IPS-18c (cell line): ENCODE measurements at regions not wholly inside any gene's neighbourhood (a gene's known extent, or its start where the extent isn't known, plus 50 kb on each side); places are given as distances from the start of the nearest gene placed in this dataset.

ENCODE experiments used
- H3K4me3 ChIP-seq: 2 replicates; pipeline ENCODE4 v1.7.0; 2013; ENCODE audit warnings: low read depth, mild to moderate bottlenecking, low read length, moderate library complexity; ENCODE audit not compliant: insufficient read depth
- H3K9me3 ChIP-seq: one replicate; pipeline ENCODE4 v1.6.1; 2013; ENCODE audit warnings: mild to moderate bottlenecking, low read length, moderate library complexity; ENCODE audit not compliant: control insufficient read depth, insufficient read depth

DNA sequence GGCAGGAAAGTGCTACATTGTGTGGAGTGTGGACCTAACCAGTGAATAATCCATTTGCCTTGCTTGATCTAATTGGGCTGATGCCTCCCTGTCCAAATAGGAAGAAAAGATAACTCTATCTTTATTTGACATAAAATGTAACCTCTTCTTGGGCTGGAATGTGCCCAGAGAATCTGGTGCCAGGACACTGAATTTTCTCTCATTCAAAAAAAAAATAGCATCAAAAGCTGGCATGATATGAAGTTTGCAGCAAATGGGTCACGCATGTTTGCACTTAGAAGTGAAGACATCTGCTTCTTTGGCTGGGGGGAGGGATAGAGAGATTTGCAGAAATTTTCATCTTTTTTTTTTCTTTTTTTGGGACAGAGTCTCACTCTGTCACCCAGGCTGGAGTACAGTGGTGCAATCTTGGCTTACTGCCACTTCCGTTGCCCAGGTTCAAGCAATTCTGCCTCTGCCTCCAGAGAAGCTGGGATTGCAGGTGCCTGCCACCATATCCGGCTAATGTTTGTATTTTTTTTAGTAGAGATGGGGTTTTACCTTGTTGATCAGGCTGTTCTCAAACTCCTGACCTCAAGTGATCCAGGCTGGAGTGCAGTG, 478.2 kb upstream of the EEF2KMT start:
- Histone ChIP-seq H3K4me3 (no peak overlapping the region), H3K9me3 (no peaks in the 10 kb centered on the region)

DNA sequence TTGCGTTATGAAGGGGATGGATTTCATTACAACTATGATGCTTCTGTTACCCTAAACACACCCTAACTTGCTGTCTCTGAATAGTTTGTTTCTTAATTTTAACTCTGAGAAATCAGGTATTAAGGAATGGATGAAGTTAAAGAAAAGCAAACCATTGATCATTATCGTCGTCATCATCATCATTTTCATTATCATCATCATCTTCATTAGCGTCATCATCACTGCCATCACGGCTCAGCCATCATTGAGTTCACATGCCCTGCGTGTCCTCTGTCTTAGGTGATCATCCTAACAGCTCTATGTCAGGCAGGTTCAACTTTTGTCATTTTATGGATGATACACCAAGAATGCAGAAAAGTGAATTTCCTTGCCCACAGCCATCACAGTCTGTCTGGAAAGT, 477.5 kb upstream of the EEF2KMT start:
- Histone ChIP-seq H3K9me3 (no peaks in the 10 kb centered on the region), H3K4me3 (no peak overlapping the region)

DNA sequence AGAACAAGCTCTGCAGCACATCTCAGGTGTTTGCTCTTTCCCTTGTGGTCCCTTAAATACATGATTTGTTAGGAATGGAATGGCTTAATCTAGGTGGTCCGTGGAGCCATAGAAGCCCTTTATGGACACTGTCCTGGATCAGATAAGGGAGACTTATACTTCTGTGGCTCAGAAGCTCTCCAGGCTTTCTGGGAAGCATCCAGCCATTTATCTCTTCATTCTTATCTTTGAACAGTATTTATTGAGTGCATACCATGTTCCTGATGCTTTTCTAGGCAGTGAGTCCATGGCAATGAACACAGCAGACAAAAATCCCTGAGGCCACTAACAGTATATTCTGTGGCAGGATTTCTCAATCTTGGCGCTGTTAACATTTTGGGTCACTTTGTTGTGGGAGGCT, 474.5 kb upstream of the EEF2KMT start:
- Histone ChIP-seq H3K4me3 (no peak overlapping the region), H3K9me3 (peaks cover 2% of the 10 kb centered on the region)

DNA sequence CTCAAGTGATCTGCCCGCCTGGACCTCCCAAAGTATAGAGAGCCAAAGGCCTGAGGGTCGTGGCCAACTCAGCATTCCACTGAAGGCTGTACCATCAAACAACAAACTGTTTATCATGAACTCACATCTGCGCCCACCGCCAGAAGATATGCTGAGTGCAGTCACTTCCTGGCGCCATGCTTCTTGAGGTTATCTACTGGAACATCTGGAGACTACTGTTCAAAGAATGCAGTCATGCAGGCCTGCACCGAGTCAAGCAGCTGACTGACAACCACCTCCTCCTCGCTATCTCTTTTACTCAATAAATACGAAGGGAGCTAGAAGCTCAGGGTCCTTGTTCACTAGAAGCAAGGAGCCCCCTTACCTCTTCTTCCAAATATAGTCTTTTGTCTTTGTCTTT, 473.9 kb upstream of the EEF2KMT start:
- no peak overlapping the region for H3K4me3 ChIP-seq
- H3K9me3 ChIP-seq = peaks cover 2% of the 10 kb centered on the region

DNA sequence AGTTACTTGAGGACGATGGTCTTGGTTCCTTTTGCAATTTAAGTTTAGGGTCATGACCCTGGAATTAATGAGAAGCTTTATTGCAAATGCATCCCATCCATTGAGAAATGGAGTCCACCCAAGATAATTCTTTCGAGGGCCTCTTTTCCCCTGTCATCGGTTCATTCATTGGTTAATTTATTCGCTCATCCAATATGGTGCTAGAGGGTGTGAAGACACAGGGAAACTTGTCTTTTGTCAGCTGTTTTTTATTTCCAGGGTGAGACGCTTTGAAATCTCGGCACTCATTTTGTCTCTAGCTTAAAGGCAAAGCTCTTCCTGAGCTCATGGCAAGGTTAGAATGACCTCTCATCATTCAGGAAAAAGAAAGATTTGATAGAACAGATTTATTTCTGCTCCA, 464.2 kb upstream of the EEF2KMT start:
- Histone ChIP-seq H3K9me3 (no peaks in the 10 kb centered on the region), H3K4me3 (no peak overlapping the region)

DNA sequence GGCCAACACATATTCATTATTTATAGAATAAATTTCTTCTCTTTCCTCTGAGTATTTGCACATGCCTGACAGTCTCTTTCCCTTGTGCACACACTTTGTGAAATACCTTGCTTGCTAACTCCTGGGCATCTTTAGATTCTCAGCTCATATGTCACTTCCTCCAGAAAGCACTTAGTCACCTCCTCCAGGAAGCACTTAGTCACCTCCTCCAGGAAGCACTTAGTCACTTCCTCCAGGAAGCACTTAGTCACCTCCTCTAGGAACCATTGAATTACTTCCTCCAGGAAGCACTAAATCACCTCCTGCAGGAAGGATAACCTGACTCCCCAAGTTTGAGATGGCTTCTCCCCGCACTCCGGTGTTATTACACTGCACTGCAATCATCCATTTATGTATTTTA, 462.5 kb upstream of the EEF2KMT start:
- Histone ChIP-seq H3K9me3 (no peaks in the 10 kb centered on the region), H3K4me3 (no peak overlapping the region)

DNA sequence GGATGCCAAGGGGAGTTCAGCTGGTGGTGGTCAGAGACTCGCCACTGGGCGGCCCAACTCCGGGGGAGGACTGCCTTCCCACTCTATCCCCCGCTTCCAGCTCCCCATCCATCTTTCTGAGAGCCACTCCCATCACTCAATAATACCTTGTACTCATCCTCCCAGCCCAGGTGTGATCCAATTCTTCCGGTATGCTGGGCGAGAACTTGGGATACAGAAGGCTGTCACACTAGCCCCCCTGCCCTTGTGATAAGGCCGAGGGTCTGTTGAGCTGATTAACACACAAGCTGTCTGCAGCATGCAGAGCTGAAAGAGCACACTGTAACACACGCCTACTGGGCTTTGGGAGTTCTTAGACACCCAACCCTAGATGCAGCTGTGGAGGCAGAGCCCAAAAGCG, 460.4 kb upstream of the EEF2KMT start:
- Histone ChIP-seq H3K9me3 (no peaks in the 10 kb centered on the region), H3K4me3 (no peak overlapping the region)

DNA sequence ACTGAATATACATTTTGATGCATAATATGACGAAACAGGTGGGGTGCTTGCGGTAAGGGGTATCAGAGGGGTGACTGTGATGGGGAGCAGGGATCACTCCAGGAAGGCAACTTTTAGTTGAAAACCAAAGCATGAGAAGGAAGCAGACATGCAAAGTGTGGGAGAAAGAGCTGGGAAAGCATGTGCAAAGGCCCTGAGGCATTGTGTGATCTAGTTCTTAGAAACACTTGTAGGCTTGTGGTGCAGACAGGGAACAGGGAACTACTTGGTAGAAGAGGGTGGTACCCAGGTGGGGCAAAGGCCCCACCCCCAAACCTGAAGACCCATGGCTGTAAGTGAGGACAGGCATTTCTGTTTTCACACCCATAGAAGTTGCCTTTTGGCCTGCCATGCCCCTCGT, 459.9 kb upstream of the EEF2KMT start:
- no peak overlapping the region for H3K4me3 ChIP-seq
- H3K9me3 ChIP-seq = no peaks in the 10 kb centered on the region

DNA sequence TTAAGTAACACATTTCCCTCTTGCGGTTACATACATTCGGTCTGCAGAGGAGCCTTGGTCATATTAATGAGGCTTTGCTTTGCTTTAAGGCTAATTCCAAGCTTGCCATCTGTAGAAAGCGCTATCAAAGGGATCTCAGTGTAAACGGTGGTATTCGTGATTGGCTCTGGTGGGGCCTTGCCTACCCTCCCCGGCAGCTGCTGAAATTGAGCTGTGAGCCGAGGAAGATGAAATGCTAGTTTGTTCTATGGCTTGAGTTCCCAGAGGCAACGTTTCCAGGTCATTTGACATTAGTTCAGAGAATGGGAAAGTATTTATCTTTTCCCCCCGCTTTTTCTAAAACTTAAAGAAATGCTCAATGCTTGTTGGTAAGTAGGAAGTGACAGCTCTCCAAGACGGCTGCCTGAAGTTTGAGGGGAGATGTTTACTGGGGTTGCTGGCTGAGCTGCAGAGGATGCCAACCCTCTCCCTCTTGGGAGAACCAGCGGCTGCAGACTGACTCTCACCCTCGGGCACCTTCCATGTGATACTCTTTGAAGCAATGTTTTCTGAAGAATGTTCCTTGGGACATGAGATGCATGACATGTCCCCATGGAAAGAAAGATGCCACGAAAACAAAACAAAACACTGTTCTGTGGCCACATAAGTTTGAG, 458.7 kb upstream of the EEF2KMT start:
- Histone ChIP-seq H3K4me3 (no peak overlapping the region), H3K9me3 (no peaks in the 10 kb centered on the region)

DNA sequence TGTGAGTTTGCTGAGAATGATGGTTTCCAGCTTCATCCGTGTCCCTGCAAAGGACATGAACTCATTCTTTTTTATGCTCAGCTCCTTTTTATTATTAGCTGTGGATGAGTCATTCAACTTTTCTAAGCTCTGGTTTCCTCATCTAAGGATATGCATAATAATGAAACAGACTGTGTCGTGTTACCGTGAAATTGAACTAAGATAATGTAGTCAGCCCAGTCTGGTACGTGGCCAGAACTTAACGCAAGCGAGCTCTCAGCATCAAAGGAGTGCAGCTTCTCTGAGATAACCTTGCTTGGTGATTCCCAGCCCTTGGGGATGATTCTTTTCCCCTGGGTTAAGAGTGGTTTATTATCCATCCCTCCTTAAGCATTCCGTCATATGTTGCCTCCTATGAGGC, 454.3 kb upstream of the EEF2KMT start:
- H3K9me3 ChIP-seq = no peaks in the 10 kb centered on the region
- no peak overlapping the region for H3K4me3 ChIP-seq

DNA sequence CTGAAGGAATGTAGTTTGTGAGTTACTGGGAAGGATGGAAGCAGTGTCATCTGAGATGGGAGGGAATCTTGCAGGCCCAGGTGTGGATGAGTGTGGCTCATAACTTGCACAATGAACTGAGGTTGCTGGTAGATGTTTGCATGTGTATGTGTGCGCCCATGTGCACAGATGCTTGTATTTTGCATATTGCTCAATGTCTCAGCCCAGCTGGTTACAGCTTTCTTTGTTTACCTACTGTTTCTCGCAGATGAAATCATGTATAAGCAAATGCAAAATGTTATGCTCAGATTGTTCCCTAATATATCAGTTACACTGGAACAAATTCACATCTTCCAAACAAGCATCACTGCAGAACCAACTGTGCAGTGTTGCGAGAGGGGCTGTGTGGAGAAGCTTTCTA, 452.2 kb upstream of the EEF2KMT start:
- H3K4me3 ChIP-seq = no peak overlapping the region
- H3K9me3 ChIP-seq = no peaks in the 10 kb centered on the region

DNA sequence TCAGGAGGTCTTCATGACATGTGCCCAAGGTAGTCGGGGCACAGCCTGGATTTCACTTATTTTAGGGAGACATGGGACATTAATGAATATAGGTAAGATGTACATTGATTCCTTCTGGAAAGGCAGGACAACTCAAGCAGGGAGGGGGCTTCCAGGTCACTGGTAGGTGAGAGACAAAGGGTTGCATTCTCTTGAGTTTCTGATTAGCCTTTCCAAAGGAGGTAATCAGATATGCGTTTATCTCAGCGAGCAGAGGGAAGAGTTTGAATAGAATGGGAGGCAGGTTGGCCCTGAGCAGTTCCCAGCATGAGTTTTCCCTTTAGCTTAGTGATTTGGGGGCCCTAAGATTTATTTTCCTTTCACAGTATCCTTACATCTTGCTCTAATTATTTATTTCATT, 443.8 kb upstream of the EEF2KMT start:
- H3K9me3 ChIP-seq = no peaks in the 10 kb centered on the region

DNA sequence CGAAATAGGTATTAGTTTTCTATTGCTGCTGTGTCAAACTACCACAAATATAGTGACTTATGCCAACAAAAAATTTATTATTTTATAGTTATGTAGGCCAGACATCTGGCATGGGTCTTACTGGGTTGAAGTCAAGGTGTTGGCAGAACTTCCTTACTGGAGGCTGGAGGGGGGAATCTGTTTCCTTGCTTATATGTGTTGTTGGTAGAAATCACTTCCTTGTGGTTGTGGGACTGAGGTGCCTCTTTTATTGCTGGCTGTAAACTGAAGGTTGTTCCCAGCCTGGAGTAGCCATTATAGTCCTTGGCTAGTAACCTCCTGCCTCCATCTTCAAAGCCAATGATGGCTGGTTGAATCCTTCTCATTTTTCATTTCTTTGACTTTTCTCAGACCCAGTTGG, 439.8 kb upstream of the EEF2KMT start:
- Histone ChIP-seq H3K4me3 (no peak overlapping the region), H3K9me3 (no peaks in the 10 kb centered on the region)

More for the DNA sequence above, 443.8 kb upstream of the EEF2KMT start:
- H3K4me3 ChIP-seq = no peak overlapping the region

DNA sequence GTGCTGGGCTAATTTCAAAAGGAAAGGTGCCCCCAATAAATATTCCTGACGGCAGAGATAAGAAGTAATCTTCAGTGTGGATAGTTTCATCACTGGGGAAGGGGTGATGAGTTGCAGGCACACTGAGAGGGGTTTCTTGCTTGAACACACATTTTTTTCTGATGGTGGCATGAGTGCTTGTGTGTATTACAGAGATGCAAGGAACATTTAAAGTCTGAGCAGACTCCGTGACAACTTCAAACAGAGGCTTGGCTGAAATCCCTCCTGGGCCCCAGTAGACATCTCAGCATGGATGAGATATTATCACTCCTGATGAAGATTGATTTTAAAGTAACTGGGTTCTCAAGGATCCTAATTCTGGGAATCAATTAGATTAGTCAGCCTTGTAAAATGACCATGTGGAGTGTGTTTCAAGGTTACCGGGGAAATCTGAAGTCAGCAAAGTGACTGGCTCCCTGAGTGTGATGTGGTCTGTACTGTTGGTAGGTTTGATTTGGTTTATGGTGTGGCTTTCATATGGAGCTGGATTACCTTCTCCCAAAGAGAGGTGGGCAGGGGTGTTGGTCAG, 435.8 kb upstream of the EEF2KMT start:
- no peaks in the 10 kb centered on the region for H3K9me3 ChIP-seq
- no peak overlapping the region for H3K4me3 ChIP-seq

DNA sequence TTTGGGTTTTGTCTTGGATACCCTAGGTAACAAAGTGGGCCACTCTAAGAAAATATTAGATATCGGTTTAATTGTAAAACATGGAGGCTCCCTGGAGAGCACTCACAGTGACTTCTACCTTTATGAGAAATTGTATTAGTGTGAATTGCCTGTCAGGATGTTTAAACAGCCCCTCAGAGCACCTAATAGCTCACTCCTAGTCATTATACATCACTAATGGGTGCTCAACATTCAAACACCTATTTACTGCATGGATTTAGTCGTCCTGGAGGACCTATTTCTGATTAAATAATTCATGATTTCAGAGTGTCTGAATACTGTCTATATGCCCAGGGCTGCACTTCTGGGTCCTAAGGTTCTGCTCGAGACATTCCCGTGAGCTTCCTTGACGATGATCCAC, 430.2 kb upstream of the EEF2KMT start:
- Histone ChIP-seq H3K9me3 (no peaks in the 10 kb centered on the region), H3K4me3 (no peak overlapping the region)

DNA sequence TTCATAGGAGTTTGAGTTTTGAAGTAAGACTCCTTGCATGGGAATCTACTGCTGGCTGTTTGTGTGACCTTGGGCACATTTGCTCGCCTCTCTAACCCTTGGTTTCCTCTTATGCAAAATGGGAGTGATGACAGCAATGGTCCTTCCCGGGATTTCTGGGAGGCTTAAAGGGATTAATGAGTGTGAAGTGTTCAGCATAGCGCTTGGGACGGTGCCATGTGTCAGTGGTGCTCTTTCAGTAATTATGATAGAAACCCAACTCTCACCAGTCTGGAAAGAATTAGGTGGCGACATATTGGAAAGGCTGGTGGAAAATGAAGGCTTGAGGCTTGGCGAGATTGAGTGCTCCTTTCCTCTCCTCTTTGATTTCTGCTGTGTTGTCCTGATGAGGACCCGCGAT, 429.2 kb upstream of the EEF2KMT start:
- no peaks in the 10 kb centered on the region for H3K9me3 ChIP-seq
- no peak overlapping the region for H3K4me3 ChIP-seq

DNA sequence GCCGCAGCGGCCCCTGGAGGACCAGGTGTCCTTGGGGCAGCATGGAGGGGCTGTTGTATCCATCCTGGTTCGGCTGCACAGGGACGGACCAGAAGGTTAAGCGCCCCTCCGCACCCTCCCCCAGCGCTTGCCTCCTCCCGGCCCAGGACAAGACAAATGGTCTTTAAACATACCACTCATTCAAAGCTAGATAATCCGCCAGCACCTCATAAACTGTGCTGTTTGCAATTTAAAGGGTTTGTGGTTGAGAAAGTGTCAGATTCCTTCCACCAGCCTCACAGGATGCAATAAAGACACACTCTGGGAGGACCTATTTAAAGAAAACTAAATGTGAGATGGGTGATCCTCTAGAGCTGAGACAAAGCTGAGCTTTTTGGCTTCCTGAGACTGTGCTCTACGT, 426.2 kb upstream of the EEF2KMT start:
- no peaks in the 10 kb centered on the region for H3K9me3 ChIP-seq
- H3K4me3 ChIP-seq = no peak overlapping the region

DNA sequence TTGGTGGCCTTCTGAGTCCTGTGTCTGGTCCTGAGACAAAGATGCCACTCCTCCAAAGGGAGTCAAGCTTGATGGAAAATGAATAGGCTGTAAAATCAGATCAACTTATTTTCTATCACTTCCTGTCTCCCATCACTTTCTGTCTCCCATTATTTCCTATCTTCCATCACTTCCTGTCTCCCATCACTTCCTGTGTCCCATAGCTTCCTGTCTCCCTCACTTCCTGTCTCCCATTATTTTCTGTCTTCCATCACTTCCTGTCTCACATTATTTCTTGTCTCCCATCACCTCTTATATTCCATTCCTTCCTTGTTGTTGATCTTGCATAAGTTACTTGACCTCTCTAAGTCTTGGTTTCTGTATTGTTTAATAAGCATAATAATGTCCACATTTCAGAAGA, 418.5 kb upstream of the EEF2KMT start:
- Histone ChIP-seq H3K9me3 (peaks cover 2% of the 10 kb centered on the region), H3K4me3 (no peak overlapping the region)

DNA sequence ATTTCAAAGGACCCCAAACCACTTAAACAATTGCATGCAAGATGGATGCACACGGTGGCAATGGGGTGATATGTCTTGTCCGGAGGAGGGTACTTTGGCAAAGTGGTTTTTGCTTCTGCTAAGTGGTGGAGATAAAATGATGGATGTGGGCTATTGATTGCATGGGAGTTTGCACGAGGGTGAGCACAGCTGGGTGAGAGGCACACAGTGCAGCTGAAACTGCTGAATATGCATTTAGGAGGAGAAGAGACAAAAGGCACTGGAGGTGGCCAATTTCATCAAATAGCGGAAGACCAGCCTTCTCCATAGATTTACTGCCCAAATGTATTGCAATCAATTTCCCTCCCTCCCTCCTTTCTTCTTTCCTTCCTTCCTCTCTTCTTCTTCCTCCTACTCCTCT, 414.4 kb upstream of the EEF2KMT start:
- peaks cover 2% of the 10 kb centered on the region for H3K9me3 ChIP-seq
- H3K4me3 ChIP-seq = no peak overlapping the region
